T47D (cell line): ENCODE measurements at regions not wholly inside any gene's neighbourhood (a gene's known extent, or its start where the extent isn't known, plus 50 kb on each side); places are given as distances from the start of the nearest gene placed in this dataset.
"Not testable (repeated sequence)": the region's sequence is repeated elsewhere in the genome, so short reads cannot be mapped to it uniquely, and the experiment has no call there.

Source experiments
- DNase-seq, 2 experiments: peaks; one replicate each; pipeline versions ENCODE4 v3.0.0 to v3.0.0-alpha.2; 2011 to 2012; ENCODE audit warnings: low read depth in 1 of 2, low spot score in 1 of 2
- JUND ChIP-seq: IDR thresholded peaks from 2 replicates; pipeline ENCODE4 v1.6.1; 2012; ENCODE audit warnings: low read depth
- in situ Hi-C: cut with HindIII; loops from 2 replicates; pipeline ENCODE4 v1.10.0; 2016; ENCODE audit warnings: low sequenced_read_pairs, low pct_unique_long_range_greater_than_20kb

DNA sequence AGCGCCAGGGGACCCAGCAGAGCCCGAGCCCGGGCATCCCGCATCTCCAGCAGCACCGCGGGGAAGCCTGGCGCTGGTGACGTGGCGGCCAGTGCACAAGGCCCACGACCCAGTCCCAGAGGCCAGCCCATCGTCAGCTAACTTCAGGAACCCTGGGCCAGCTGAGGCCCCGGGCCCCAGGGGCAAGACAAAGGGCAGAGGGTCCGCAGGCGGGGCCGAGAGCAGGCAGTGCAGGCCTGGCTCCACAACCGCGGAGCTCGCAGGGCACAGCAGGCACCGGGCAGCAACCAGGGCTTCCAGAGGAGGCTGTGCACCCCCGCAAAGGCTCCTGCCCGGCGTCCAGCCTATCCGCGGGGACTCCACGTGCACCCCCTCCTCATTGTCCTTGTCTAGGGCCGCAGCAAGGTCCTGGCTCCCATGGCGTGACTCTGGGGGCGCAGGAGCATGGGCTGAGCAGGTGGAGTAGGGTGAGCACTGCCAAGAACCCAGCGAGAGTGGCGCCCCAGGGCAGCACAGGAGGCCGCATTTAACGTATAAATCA lies 352.5 kb downstream of the KCNJ18 start:
- in situ Hi-C loops, DNase-seq: not testable (repeated sequence)

DNA sequence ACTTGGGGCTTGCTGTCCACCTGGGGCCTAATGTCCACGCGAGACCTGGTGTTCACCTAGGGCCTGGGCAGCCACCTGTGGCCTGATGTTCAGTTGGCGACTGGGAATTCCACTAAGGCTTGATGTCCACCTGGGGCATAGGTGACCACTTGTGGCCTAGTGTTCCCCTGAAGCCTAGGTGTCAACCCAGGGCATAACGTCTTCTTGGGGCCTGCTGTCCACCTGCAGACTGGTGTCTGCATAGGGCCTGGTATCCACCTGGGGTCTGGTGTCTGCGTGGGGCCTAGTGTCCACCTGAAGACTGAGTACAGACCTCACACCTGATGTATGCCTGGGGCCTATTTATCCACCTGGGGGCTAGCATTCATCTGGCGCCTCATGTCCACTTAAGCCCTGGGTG lies 355.2 kb downstream of the KCNJ18 start:
- in situ Hi-C loops, DNase-seq: not testable (repeated sequence)

DNA sequence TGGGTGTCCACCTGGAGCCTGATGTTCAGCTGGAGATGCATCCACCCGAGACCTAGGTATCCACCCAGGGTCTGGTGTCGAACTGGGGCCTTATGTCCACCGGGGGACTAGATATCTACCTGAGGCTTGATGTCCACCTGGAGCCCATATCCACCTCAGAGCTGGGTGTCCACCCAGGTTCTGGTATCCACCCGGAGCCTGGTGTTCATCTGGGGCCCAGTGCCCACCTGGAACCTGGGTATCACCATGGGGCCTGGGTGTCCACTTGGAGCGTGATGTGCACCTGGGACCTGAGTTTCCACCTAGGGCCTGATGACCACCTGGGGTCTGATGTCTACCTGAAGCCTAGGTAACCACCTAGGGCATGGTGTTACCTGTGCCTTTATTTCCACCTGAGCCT lies 355.9 kb downstream of the KCNJ18 start:
- DNase-seq, in situ Hi-C loops: not testable (repeated sequence)

DNA sequence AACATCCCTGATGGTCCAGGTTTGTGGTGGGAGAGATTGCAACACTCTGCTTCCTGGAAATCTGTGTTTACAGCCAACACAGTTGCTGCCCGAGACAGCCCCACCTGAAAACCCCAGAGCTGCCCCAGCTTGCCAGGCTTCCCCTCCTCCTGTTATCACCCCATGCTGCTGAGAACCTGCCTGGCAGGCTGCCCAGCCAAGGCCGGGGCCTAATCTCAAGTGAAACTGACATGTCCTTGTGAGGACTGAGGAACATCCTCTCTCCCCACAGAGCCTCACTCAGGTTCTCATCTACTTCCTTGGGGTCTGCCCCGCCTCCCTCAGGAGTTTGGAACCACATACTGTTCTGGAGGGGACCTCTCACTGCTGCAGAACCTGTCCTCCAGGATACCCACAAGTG lies 358.4 kb downstream of the KCNJ18 start:
- DNase-seq, in situ Hi-C loops: not testable (repeated sequence)

DNA sequence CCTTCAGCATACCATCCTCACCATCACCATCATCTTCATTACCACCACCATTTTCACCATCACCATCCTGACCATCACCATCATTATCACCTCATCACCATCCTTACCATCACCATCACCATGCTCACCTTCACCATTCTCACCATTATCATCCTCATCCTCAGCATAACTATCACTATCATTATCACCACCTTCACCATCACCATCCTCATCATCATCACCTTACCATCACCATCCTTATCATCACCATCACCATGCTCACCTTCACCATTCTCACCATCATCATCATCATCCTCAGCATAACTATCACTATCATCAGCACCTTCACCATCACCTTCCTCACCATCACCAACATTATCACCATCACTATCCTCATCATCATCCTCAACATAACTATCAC lies 360.4 kb downstream of the KCNJ18 start:
- in situ Hi-C loops: not testable (repeated sequence)

DNA sequence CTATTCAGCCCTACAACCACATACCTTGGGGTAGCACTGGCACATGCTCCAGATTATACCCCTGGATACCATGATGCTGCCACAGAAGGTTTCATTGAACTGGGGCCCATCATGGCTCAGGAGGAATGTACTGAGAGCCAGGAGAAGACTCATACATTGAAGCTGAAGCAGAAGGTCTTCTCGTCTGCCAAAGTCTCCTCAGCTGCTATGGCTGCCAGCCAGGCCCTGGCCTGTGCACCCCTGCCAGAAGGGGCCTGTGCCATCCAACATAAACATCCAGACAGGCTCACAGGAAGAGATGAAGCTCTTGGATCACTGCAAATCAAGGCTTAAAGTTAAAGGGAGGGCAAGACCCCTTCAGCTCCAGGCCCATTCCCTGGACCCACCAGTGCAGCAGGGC lies 364.2 kb downstream of the KCNJ18 start:
- in situ Hi-C loops, DNase-seq: not testable (repeated sequence)

More for the DNA sequence above, 360.4 kb downstream of the KCNJ18 start:
- not testable (repeated sequence) for DNase-seq

DNA sequence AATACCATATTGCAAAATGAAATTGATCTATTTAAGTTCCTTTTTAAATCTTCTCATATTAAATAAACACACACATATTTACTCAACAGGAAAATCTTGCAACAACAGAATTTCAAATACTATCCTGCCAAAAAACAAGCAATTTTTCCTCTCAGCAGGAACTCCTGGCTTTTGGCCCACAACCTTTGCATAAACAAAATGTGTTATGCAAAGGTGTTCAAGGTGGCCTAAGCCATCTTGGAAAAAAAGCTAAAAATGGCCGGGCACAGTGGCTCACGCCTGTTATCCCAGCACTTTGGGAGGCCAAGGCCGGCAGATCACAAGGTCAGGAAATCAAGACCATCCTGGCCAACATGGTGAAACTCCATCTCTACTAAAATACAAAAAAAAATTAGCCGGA lies 383.6 kb downstream of the KCNJ18 start:
- in situ Hi-C loops, DNase-seq: not testable (repeated sequence)

DNA sequence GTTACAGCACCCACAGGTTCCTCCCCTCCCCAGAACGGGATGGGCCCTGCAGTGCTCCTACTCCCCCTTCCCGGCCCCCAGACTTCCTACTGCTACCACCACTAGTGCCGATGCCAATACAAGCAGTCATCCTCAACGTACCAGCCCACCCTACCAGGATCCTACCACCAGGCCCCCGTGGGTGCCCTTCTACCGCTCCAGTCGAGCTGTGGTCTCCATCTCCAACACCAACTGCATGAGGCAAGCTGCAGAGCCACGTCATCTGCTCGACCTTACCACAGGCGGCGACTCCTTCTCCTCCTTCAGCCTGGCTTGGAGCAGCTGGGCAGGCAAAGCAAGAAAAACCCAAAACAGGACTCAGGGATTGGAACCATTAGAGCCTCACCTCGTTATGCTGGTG lies 396.3 kb downstream of the KCNJ18 start:
- in situ Hi-C loops, DNase-seq: not testable (repeated sequence)

DNA sequence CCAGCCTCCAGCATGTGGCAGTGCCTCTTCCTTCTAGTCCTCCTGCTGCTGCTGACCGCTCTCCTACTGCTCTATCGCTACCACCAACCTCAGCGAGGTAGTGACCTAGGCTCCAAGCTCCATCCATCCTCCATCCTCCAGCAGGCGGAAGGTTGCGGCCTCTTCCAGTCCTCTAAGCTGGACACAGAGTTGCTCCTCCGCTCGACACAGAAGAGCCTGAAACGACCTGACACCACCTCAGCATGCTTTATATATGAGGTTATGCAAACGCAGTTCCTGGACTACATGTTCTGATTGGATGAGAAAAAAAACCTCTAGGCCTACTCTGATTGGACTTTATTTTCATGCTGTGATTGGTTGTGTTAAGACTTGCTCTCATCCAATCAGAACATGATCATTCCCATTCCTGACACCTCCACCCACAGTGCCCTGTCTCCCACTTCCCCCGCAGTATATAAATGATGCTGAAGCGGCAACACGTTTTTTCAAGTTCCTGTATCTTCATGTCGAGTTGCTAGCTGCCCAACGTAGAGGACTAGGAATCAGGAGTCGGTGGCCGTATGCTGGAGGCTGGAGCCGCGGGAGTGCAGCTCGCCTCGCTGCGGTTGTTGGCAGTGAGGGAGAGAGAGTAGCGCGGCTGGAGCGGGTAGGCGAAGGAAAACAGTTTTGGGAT lies 398.1 kb downstream of the KCNJ18 start:
- DNase-seq: peak in 1 of 2 experiments; percentile 26
- in situ Hi-C loops: no loop called here
- no peak for TF ChIP-seq JUND

DNA sequence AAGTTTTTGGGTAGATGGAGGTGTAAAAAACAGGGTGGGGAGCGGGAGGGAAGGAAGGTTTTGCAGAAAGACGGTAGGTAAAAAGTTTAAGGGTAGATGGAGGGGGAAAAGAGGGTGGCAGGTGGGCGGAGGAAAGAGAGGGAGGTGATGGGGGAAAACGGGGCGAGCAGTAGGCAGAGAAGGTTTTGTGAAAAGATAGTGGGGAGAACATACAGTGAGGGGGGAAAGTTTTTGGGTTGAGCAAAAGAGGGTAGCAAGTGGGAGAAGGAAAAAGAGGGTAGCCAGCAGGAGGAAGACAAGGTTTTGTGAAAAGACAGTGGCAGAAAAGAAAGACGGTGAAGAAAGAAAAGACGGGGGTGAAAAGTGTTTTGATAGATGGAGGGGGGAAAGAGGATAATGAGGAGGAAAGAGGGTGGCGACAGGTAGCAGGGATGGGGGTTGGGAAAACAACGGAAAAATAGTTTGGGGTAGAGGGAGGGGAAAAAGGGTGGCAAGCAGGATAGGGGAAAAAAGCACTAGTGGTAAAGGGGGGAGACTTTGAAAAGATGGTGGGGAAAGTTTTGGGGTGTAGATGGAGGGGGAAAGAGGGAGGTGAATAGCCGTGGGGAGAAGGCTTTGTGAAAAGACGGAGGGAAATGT lies 398.8 kb downstream of the KCNJ18 start:
- in situ Hi-C loops, DNase-seq: not testable (repeated sequence)

DNA sequence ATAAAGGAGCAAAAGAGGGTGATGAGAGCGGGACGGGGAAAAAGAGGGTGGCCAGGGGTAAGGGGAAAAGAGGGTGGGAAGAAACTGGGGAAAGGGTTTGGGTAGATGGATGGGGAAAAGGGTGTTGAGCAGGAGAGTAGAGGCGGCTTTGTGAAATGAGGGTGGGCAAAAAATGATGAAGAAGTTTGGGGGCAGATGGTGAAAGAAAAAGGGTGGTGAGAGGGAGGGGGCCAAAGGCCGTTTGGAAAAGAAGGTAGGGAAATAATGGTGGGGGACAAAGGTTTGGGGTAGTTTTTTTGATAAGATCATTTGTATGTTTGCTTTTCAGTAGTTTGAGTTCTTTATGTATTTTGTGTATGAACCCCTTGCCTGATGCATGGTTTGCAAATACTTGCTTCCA lies 399.5 kb downstream of the KCNJ18 start:
- in situ Hi-C loops, DNase-seq: not testable (repeated sequence)

DNA sequence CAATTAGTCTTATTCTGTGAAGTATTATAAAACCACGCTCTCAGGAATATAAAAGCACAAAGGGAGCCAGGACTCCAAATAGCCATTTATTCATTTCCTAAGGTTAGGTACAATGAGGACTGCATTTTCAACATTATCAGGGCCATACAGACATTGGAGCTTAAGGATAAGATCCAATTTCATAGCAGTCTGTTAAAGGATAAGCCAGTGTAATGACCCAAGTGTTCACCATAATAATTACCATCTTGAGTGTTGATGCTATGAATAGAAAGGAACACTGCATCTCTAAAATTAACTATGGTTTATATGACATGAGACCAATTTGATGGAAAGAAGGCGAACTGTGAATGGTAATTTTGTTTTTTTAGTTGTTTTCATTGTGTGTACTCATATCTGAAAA lies 403.1 kb downstream of the KCNJ18 start:
- in situ Hi-C loops, DNase-seq: not testable (repeated sequence)

DNA sequence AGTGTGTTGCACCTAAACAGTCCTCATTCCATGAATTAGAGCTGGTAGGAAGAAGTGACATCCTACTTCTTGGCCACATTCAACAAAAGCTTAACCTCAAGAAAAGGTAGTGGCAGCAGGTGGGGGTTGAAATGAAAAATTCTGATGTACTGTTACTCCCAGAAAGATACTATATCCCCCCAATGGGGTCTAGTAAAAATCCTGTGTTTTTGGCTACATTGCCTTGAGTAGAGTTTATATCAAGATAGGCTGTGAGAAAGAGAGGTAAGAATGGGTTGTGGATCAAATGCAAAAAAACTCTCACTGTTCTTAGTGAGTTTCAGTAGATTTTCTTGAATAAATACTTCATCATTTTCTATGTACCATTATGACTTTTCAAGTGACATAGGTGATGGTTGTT lies 407.3 kb downstream of the KCNJ18 start:
- in situ Hi-C loops, DNase-seq: not testable (repeated sequence)

DNA sequence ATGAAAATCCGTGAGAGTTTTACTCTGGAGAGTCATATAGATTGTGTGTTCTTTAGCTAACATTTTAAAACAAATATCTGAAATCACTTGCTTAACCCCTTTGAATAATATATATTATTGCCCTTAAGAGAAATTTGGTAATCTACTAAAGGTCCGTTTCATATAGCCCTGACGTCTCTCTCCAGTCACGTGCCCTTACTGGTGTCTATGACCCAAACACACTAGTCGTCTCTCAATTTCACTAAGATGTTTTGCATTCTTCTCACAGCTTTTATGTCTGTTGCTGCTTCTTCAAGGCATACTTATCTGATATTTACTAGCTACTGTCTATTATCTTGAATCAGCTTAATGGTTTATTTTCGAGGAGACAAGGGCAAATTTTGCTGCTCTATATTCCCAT lies 409.9 kb downstream of the KCNJ18 start:
- TF ChIP-seq JUND: no peak
- no peak for DNase-seq
- in situ Hi-C loops: no loop called here

DNA sequence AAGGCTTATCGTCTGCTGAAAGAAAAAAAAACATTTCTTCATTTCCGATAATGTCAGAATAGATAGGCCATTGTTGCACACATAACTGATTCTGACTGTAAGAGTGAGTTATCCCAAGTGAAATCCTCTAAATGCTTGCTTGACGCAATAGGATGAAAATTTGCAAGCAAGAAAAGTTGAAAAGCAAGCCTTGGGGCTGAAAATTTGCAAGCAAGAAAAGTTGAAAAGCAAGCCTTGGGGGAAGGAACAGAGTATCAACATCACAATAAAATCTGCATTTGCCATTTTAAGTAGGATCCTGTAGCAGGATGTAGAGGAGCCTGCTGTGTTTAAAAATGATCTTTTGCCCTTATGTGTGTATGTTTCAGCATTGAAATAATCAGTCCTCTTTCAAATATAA lies 424.4 kb downstream of the KCNJ18 start:
- DNase-seq, in situ Hi-C loops: not testable (repeated sequence)

DNA sequence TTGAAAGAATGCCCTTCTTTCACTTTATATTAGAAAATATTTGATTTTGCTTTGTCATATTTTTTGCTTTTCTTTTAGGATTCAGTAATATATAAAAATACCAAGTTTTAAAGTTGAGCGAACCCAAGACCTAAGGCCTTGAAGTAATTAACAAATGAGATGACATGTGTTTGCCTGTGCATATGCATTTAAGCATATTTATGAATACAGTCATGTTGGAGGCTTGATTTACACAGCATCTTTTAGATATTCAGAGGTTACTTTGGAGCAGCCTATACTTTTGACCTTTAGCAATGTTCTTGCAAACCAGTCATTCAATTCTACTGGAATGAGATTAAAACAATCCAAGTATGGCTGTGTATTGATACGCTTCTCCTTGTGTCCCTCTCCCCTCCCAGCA lies 425.1 kb downstream of the KCNJ18 start:
- DNase-seq, in situ Hi-C loops: not testable (repeated sequence)

DNA sequence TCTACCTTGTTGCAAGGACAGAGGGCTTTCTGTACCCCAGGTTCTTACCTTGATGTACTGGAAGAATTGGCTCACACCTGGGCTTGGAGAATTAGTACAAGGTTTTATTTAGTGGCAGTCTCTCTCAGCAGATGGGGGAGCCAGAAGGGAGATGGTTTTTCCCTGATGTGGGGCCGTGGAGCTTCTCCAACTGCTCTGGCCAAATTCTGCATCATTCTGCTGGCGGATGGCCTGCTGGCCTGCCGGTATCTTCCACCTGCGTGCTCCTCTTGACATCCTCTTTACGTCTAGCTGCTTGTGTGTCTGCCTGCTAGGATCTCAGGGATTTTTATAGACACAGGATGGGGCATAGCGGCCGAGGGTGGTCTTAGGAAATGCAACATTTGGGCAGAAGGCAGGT lies 426.7 kb downstream of the KCNJ18 start:
- in situ Hi-C loops, DNase-seq: not testable (repeated sequence)

DNA sequence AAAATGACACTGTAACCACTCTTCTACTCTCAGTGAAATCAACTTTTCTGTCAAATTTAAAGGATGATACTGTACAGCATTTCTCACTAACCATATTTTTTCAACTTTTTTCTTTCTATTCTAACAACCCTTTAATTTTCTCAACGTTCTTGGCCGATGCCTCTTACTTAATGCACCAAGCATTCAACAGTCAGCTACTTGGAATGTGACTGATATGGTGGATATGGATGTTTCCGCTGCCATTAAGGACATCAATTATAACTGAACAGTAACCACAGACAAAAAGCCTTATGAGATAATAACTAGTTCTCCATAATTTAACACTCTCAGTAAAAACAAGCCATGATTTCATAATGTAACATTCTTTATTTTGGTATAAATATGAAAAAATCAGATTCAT lies 427.4 kb downstream of the KCNJ18 start:
- in situ Hi-C loops, DNase-seq: not testable (repeated sequence)
